Uterus (tissue), 2 donors: ENCODE measurements at regions not wholly inside any gene's neighbourhood (a gene's known extent, or its start where the extent isn't known, plus 50 kb on each side); places are given as distances from the start of the nearest gene placed in this dataset.

Source experiments
- CTCF ChIP-seq, 4 experiments: fragments of 200-600 bp in 2 of 4; fragments of 450-650 bp in 2 of 4; sonication (generic) in 2 of 4; IDR thresholded peaks; one replicate each; pipeline ENCODE4 v1.5.1; 2016 to 2019; ENCODE audit warnings: antibody characterized with exemption in 4 of 4, mild to moderate bottlenecking in 2 of 4, moderate library complexity in 1 of 4
- POLR2A ChIP-seq, 2 donors: fragments of 450-650 bp; IDR thresholded peaks; one replicate each; pipeline ENCODE4 v1.6.1; 2016; ENCODE audit warnings: antibody characterized with exemption in 2 of 2, mild to moderate bottlenecking in 1 of 2, moderate library complexity in 1 of 2

DNA sequence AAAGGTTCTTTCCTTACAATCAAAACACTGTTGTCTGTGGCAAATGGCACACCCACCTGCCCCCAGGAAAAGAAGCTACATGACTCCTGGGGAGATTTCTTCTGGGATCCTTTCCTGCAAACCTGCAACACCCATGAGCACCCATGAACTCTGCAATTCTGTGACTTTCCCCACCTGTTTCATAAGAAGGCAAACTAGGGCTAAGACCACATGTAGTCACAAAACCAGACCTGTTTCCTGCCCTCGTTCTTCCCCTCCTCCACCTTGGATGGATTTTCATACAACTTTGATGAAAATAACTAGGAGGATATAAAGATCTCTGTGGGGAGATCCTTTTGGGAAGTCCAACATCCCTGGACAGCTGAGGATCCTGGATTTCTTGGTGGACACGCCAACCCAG, 1084.7 kb downstream of the BCL11B start:
- TF ChIP-seq CTCF (IDR thresholded peaks at IDR 0.05): no peak
- no peak for TF ChIP-seq POLR2A (IDR thresholded peaks at IDR 0.05)
